ENCODE measurements at regions not wholly inside any gene's neighbourhood (a gene's known extent, or its start where the extent isn't known, plus 50 kb on each side); places are given as distances from the start of the nearest gene placed in this dataset.

- no peak overlapping the region for H3K27ac ChIP-seq
- TF ChIP-seq CTCF (conservative IDR thresholded peaks at IDR 0.05): peak; percentile 29
- no peak for TF ChIP-seq ZFX (IDR thresholded peaks at IDR 0.05)
These were observed 852.9 kb downstream of the TECRL start for GRCh38 chr4:63556332-63556731.

DNA sequence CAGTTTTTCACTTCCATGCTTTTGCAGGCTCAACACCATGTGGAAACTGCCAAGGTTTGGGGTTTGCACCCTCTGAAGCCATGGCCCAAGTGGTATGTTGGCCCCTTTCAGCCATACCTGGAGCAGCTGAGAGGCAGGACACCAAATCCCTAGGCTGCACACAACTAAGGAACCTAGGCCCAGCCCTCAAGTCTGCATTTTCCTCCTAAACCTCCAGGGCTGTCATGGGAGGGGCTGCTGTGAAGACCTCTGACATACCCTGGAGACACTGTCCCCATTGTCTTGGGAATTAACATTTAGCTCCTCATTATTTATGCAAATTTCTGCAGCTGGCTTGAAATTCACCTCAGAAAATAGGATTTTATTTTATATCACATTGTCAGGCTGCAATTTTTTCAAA is 856.1 kb downstream of the TECRL start:
- H3K27ac ChIP-seq: no peak overlapping the region
- no peak for TF ChIP-seq CTCF (conservative IDR thresholded peaks at IDR 0.05)
- no peak for TF ChIP-seq ZFX (IDR thresholded peaks at IDR 0.05)

- TF ChIP-seq CTCF (conservative IDR thresholded peaks at IDR 0.05) (no peak), ZFX (IDR thresholded peaks at IDR 0.05) (no peak)
- no peak overlapping the region for H3K27ac ChIP-seq
These were observed 867.4 kb downstream of the TECRL start for GRCh38 chr4:63541828-63542227.

- H3K27ac ChIP-seq: no peak overlapping the region
- TF ChIP-seq ZFX (IDR thresholded peaks at IDR 0.05) (no peak), CTCF (conservative IDR thresholded peaks at IDR 0.05) (no peak)
These were observed 879.5 kb downstream of the TECRL start for GRCh38 chr4:63529581-63530337.

DNA sequence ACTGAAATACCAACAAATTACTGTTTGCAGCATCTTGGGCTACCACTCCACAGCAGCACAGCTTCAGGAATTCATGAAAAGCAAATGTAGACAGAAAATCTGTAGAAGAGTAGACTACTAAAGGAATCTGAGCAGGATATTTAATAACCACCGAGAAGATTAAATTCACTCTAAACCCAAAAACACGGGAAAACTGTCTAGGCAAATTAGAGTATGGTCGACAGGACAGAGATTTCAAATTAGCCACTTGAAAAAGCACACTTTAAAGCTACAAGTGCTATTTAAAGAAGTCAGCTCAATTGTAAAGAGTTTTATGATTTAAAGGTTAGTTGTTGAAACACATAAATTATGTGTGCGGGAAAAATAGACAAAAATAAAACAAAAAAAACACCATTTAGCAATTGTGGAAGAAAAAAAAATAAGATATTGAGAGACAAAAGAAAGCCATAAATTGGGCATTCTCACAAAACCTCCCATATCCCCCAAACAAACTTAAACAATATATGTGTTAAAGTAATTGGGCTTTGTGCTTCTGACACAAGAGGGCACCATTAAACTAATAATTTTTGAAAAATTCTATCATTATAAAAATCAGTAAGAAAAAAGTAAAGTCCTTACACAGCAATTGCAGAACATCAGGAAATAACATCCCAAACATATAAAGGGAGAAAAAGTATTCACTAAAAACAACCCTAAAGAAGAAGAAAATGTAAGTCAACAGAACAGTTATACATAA is 880.8 kb downstream of the TECRL start:
- peak; percentile 41 for TF ChIP-seq CTCF (conservative IDR thresholded peaks at IDR 0.05)
- TF ChIP-seq ZFX (IDR thresholded peaks at IDR 0.05): no peak
- H3K27ac ChIP-seq: no peak overlapping the region

GRCh38 chr4:63526251-63526650 is 883.0 kb downstream of the TECRL start:
- TF ChIP-seq ZFX (IDR thresholded peaks at IDR 0.05) (no peak), CTCF (conservative IDR thresholded peaks at IDR 0.05) (no peak)
- H3K27ac ChIP-seq: no peak overlapping the region

DNA sequence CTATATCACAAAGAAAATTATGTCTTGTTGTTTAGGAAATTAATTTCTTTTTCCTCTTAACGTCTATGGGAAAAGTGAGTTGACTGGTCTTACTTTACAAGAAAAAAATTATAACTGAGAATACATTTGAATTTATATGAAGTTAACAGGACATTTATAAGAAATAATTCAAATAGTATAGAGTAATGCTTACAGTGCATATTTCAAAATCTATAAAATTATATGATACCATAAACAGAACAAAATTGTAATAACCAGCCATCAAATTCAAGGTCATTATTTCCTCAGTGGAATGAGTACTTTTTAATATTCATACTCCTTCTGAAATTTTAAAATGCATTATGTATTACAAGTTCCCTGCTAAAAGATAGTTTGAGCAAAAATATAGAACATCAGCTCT is 884.5 kb downstream of the TECRL start:
- TF ChIP-seq ZFX (IDR thresholded peaks at IDR 0.05): no peak
- TF ChIP-seq CTCF (conservative IDR thresholded peaks at IDR 0.05): no peak
- no peak overlapping the region for H3K27ac ChIP-seq

Data from C4-2B (cell line).